CD1c-positive myeloid dendritic cell (primary cell): ENCODE measurements at regions not wholly inside any gene's neighbourhood (a gene's known extent, or its start where the extent isn't known, plus 50 kb on each side); places are given as distances from the start of the nearest gene placed in this dataset.

Experiments
- DNase-seq: peaks from one replicate; pipeline ENCODE4 v3.0.0-alpha.2; 2016; ENCODE audit errors: extremely low spot score

DNA sequence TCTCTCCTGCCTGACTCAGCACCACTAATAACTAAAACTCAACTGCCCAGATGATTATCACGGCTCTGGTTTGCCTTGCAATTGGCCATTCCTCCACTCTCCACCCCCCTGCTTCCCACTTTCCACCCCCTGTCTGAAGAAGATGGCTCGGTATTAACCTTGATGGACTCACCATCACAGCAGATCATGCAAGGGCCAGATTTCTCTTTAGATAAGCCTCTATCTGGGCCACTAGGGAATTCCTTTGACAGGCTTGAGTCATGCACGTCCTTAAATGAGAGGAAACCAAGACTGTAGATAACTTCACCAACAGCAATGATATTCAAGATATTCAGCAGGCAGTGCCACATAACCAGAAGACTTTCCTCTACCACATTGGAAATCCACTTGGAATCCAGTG lies 131.1 kb upstream of the NBEA start:
- no peak for DNase-seq

GRCh38 chr13:34815526-34815925 lies 126.5 kb upstream of the NBEA start:
- no peak for DNase-seq

DNA sequence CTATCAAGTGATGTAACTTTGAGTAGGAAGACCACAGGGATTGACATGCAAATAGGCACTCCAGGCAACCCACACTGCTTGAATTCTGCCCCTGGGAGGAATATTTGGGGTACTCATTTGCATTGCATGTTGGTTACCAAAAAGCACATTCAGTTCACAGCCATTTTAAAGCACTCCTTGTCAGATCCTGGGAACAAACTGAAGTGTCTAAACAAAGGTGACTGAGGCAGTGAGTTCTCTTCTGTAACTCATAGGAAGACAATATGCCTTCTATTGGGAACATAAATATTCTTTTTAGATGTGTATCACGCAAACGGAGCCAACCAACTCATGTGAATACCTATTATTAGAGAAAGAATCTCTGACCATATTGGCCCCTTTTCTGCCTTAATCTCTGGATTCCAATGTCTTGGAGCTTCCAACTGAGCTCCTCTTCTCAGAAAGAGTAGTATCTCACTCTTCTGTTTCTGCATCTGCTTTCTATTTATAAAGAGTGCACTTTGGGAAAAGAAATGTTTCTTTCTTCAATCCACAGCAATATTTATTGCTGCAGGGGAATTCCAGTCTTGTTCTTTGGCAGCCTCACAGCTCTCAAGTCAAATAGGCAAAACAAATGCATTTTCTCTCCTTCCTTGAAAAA lies 125.7 kb upstream of the NBEA start:
- no peak for DNase-seq

DNA sequence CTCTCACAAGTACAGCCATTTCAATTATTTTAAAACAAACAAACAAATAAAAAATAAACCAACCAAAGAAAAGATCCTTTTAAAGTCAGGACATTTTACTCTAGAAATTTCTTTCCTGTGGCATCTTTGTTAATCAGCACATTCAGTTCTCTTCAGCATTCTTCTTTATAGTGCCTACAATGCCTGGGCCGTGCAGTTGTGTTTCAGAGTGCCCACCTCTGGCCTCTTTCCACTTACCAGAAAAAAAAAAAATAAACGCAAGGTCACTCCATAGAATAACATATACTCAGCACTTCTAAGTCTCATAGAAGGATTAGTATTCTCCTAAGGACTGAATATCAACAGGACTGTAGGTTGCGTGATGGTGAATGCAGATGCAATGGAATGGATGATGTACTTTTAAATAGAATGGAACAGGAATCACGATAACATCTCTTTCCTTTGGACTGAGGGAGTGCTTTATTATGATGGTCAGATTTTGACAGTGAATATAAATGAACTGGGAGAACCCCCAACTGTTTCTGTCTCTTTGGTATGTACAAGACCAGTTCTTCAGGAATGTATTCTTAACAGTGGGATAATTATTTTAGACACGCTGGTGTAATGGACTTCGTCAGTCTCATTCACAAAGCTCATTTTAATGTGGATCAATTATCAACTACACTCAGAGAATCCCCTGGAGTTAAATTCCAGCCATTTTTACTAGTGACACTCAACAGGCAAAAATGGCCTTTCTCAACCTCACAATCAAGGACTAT lies 125.0 kb upstream of the NBEA start:
- no peak for DNase-seq

- no peak for DNase-seq
These were observed 119.4 kb upstream of the NBEA start for GRCh38 chr13:34822650-34823049.

DNA sequence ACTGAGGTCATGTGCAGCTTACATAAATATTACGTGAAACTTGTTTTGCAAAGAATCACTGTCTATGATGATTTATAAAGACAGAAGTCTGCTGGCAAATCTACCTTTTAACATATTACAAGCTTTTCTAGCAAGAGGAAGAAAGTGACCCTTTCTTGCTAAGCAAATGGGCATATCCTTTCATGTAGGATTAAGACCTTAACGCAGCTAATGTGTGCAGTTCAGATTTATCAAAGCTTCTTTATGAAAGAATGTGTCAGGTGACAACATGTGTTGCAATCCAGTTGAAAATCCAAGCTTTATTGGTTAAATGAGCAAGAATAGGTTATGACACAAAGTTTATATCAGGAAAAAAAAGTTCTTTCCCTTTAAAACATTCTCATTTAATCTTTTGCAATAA lies 115.6 kb upstream of the NBEA start:
- no peak for DNase-seq

DNA sequence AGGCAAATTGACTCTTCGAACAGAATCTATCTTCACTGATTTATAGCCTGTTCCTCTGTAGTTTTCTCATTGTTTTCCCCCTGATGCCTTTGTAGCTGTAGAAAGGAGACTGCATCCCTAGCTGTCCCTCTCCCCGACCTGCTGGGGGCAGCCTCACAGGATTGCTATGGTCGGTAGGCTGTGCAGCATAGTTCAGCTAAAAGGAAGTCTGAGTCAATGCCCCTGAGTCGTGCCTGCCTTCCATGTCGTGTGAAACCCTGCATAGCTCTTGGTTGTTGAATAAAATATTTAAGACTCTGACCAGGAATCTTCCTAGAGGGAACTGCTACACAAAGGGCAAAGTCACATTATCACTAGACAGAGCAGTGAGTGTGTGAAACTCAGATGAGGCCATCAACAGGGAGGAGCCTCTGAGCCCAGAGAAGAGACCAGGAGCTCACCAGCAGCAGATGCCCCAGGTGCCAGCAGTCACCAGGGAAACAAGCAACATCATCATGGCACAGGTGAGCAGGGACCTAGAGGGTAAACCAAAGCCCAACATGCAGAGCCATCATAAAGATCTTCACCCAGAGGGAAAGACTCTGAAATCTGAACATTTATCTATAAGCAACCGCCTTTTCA lies 108.4 kb upstream of the NBEA start:
- DNase-seq: no peak

DNA sequence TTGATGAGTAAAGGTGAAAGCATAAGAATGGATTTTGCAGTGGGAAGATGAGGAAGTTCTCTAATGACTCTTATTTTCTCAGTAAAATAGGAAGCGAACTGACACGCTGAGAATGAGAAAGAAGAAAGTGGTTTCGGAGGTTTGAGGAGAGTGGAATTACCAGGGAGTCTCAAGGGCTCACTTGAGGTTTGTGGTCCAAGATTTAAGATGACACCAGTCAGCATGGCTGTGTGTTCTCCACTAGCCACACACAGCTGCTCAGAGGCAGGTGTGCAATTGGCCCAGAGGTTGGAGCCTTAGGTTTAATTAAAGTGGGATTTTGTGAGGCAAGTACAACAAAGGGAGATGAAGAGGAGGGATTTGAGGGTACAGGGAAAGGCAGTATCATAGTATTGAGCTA lies 99.6 kb upstream of the NBEA start:
- DNase-seq: no peak

DNA sequence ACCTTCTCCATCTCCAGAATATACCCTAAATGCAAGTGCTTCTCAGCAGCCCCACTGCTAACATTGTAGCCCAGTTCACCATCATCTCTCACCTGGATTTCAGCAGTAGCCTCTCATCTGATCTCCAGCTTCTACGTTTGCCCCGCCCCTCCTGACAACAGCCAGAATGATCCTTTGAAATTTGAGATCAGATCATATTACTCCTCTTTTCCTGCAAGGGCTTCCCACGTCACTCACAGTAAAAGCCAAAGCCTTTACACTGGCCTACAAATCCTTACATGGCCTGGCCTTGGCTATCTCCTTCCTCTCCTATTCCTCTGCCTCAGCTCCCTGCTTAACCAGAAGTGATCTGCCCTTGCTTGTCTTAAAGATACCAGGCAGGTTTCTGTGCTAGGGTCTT lies 94.3 kb upstream of the NBEA start:
- no peak for DNase-seq

GRCh38 chr13:34849406-34849805 lies 92.7 kb upstream of the NBEA start:
- no peak for DNase-seq

DNA sequence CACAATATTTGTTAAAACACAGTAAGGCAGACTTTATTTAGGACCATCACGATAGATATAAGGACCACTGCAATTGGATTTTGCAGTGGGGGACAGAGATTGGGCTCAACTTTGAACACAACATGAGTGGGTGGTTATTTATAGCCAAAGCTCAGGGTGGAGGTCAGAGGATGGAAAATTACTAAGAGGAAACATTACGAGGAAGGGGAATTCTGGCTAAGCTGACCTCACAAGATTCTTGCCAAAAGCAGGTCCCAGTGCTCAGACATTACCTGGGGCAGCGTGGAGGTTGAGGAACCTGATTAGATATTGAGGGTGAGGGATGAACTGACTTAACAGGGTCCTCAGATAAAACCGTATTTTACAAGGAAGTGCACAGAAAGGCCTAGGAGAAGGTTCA lies 88.9 kb upstream of the NBEA start:
- no peak for DNase-seq

GRCh38 chr13:34857558-34858325 lies 84.3 kb upstream of the NBEA start:
- no peak for DNase-seq

DNA sequence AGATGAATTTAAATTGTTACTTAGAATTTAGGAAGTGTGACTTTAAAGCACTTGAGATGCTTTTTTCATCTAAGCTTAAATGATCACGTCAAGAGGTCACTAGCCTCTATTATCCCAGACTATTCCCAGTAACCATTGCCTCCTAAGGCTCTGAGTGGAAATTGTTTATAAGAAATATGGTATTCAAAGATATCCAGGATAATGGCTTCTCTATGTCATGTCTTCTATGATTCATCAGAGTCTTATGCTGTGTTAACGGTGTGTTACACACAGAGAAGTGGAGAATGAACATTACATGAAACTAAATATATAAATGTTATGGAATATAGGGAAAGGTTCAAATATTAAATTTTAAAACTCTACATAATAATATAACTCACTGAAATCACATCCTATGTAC lies 79.8 kb upstream of the NBEA start:
- DNase-seq: no peak

DNA sequence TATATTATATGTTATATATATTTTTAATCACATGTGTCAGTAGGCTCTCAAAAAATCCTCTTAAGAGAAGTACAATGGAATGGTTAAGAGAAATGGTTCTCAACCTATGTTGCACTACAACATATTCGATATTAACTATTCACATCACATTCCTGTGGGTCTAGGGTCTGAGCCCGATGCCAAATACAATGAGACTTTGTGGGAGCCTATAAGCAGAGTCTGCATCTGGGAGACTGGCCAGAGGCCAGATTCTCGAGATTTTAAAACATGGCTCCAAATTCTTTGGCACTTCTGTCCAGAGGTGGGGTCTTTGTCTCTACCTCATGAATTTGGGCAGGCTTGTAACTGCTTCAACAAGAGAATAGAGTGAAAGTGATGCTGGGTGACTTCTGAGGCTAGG lies 79.4 kb upstream of the NBEA start:
- DNase-seq: no peak

DNA sequence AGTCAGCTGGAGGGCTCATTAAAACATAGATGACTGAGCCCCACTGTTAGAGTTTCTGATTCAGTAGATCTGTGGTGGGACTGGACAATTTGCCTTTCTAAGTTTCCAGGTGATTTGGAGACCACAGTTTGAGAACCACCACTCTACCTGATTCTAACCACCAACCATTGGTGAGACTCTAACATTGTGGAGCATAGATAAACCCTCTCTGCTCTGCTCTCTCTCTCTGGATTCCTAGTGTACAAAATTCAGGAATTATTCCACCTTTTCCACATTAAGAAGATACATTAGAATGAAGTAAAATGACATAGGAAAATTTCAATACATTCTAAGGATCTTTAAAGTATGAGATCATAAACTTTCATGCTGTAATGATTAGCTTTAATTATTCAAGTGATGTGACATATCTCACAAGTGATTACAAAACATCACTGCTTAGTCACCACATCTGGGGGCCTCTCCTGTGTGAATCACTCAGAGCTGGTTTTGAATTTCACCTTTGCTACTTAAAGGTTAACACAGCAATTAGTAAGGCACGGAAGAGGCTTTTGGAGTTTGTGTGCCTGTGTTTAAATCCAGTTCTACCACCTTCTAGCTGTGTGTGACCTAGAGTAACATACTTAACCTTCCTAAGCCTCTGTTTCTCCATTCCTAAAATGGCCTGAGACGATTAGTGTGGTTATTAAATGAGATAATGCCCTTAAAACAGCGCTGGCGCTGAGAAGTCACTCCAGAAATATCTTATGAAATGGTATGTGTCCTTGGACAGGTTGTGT lies 78.5 kb upstream of the NBEA start:
- no peak for DNase-seq

DNA sequence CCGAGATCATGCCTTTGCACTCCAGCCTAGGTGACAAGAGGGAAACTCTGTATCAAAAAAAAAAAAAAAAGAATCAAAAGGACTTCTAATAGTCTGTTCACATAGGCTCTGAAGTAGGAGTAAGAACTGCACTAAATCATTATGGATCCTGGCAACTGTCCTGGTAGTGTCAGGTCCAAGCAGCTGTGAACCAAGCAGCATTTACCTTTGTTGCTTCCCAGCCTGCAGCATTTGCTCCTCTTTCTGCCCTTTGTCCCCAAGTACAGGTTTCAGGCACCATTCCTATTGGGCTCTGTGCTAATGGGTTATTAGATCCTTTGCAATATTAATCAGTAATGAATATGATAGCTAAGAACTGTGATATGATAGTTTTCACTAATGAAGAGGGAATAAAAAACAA lies 77.4 kb upstream of the NBEA start:
- no peak for DNase-seq

- DNase-seq: no peak
These were observed 74.5 kb upstream of the NBEA start for GRCh38 chr13:34867590-34867989.

DNA sequence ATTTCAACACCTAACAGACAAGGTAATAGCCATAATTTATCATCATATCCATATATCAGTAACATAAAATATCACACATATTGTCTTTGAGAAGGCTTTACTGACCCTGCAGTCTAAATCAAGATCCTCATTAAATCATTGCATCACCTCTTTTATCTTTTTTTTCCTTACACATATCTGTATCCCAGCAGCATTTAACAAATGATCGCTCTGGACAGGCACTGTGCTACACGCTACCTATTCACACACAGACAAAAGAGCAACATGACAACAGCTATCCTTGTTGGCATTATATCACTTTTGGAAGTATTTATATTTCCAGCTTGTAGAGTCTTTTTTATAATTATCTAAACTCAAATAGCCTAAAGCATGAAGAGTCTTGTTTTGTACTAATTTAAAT lies 73.3 kb upstream of the NBEA start:
- DNase-seq: no peak

DNA sequence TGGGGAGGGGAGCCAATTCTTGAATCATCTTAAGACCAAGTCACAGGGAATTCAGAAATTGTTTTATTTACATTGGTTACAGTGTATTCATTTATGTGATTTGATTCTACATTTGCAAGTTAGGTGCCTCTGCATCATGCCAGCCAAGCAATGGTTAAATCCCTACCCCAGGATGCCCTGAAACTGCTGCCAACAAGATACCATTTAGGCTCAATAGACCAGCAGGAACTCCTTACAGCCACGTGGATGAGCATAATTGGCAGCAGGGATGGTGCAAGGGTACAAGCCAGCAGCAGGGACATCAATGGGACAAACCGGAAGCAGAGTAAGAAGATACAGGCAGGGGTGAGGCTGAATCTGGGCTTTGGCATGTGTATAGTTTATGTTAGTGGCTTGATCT lies 72.4 kb upstream of the NBEA start:
- no peak for DNase-seq

DNA sequence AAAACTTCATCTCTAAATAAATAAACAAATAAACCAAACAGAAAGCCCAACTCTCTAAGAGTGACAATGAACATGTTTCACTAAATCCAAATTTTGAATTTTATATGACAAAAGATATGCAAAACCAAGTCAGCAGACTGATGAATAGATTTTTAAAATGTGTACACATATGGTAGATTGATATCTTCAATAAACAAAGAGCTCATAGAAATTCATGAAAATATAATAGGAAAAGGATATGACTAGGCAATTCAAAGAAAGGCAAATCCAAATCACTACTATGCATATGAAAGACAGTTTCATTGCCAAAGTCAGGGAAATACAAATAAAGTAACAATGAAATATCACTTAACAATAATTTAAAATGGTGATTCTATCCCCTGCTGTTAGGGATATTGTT lies 63.7 kb upstream of the NBEA start:
- no peak for DNase-seq

- DNase-seq: no peak
These were observed 62.2 kb upstream of the NBEA start for GRCh38 chr13:34879851-34880250.

GRCh38 chr13:34881494-34881893 lies 60.6 kb upstream of the NBEA start:
- no peak for DNase-seq
